KMS-11 (cell line): ENCODE measurements at regions not wholly inside any gene's neighbourhood (a gene's known extent, or its start where the extent isn't known, plus 50 kb on each side); places are given as distances from the start of the nearest gene placed in this dataset.
"Not testable (repeated sequence)": the region's sequence is repeated elsewhere in the genome, so short reads cannot be mapped to it uniquely, and the experiment has no call there.

Experiments used
- H2AFZ ChIP-seq: fragments of 200-600 bp; sonication (generic); 2 replicates; pipeline ENCODE4 v1.6.1; 2016; ENCODE audit warnings: antibody characterized with exemption, mixed run types, low read depth
- H3K27ac ChIP-seq: fragments of 200-600 bp; sonication (generic); 2 replicates; pipeline ENCODE4 v1.6.1; 2016; ENCODE audit warnings: mild to moderate bottlenecking, mixed run types
- H3K27me3 ChIP-seq: fragments of 200-600 bp; sonication (generic); 2 replicates; pipeline ENCODE4 v1.6.1; 2017; ENCODE audit warnings: mild to moderate bottlenecking, low read depth, mixed run types, moderate library complexity; ENCODE audit not compliant: insufficient read depth
- H3K36me3 ChIP-seq: fragments of 200-600 bp; sonication (generic); 2 replicates; pipeline ENCODE4 v1.6.1; 2017; ENCODE audit warnings: mild to moderate bottlenecking, mixed run types; ENCODE audit not compliant: insufficient read depth
- H3K4me1 ChIP-seq: fragments of 200-600 bp; sonication (generic); 2 replicates; pipeline ENCODE4 v1.6.1; 2016; ENCODE audit warnings: mild to moderate bottlenecking, low read depth, mixed run types; ENCODE audit not compliant: poor library complexity, severe bottlenecking
- H3K4me2 ChIP-seq: fragments of 200-600 bp; sonication (generic); 2 replicates; pipeline ENCODE4 v1.7.0; 2016; ENCODE audit warnings: mild to moderate bottlenecking, mixed run types
- H3K4me3 ChIP-seq: fragments of 200-600 bp; sonication (generic); IDR thresholded peaks from 2 replicates; pipeline ENCODE4 v1.6.1; 2017; ENCODE audit warnings: low read depth, low read length, mixed read lengths; ENCODE audit not compliant: insufficient read depth
- H3K79me2 ChIP-seq: fragments of 200-600 bp; sonication (generic); 2 replicates; pipeline ENCODE4 v1.6.1; 2016; ENCODE audit warnings: low read depth, mixed run types; ENCODE audit not compliant: insufficient read depth
- H3K9ac ChIP-seq: fragments of 200-600 bp; sonication (generic); 2 replicates; pipeline ENCODE4 v1.6.1; 2016; ENCODE audit warnings: mild to moderate bottlenecking, mixed run types
- H4K20me1 ChIP-seq: fragments of 200-600 bp; sonication (generic); 2 replicates; pipeline ENCODE4 v1.6.1; 2016; ENCODE audit warnings: mild to moderate bottlenecking, mixed run types; ENCODE audit not compliant: insufficient read depth
- CTCF ChIP-seq: fragments of 200-600 bp; sonication (generic); conservative IDR thresholded peaks from 2 replicates; pipeline ENCODE4 v1.6.1; 2017; ENCODE audit warnings: low read depth, mild to moderate bottlenecking, antibody characterized with exemption, low read length, moderate library complexity, mixed read lengths

DNA sequence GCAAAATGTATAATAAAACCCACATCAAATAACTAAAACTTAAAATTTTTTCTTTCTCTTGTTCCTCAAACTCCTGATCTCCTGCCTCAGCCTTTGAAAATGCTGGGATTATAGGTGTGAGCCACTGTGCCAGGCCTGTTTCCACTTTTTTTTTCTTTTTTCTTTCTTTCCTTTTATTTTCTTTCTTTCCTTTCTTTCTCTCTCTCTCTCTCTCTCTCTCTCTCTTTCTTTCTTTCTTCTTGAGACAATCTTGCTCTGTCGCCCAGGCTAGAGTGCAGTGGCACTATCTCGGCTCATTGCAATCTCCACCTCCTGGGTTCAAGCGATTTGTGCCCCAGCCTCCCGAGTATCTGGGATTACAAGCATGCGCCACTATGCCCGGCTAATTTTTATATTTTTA lies 164.6 kb downstream of the OR2B2 start:
- Histone ChIP-seq H3K27ac (no peak overlapping the region), H2AFZ (no peak overlapping the region), H3K36me3 (no peaks in the 10 kb centered on the region), H3K4me1 (peaks cover 8% of the 10 kb centered on the region), H3K4me2 (no peak overlapping the region), H3K9ac (no peak overlapping the region), H3K27me3 (no peaks in the 10 kb centered on the region), H4K20me1 (no peaks in the 10 kb centered on the region), H3K4me3 (no peak overlapping the region), H3K79me2 (no peaks in the 10 kb centered on the region)
- TF ChIP-seq CTCF = no peak

DNA sequence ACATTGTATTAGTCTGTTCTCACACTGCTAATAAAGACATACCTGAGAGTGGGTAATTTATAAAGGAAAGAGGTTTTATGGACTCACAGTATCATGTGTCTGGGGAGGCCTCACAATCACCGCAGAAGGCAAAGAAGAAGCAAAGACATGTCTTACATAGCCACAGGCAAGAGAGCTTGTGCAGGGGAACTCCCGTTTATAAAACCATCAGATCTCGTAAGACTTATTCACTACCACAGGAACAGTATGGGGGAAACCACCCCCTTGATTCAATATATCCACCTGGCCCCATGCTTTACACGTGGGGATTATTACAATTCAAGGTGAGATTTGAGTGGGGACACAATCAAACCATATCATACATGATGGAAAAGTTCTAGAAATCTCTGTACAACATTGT lies 165.3 kb downstream of the OR2B2 start:
- H4K20me1 ChIP-seq, H3K79me2 ChIP-seq, H3K36me3 ChIP-seq, H3K4me3 ChIP-seq, H3K4me1 ChIP-seq, H3K27ac ChIP-seq, H3K9ac ChIP-seq, H3K27me3 ChIP-seq, H3K4me2 ChIP-seq, H2AFZ ChIP-seq: not testable (repeated sequence)

DNA sequence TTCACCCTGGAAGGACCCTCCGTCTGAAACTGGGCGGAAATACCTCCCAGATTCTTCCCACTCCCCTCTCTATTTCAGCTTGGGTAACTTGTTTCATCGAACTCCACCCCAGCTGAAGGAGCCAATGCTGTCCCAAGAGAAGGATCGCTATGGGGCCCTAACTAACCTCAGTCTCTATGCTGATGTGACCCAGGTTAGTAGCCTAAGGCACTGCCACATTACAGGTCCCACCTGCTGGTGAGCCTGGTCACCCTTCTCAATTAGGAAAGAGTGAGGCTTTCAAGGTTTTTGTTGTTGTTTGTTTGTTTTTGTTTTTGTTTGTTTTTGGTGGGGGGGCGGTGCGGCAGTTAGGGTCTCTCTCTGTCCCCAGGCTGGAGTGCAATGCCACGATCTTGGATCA lies 168.4 kb downstream of the OR2B2 start:
- no peaks in the 10 kb centered on the region for H3K27me3 ChIP-seq
- no peaks in the 10 kb centered on the region for H3K36me3 ChIP-seq
- no peak overlapping the region for H2AFZ ChIP-seq
- H3K79me2 ChIP-seq = no peaks in the 10 kb centered on the region
- no peaks in the 10 kb centered on the region for H4K20me1 ChIP-seq
- no peak overlapping the region for H3K4me3 ChIP-seq
- no peak overlapping the region for H3K9ac ChIP-seq
- H3K27ac ChIP-seq = no peak overlapping the region
- no peak for TF ChIP-seq CTCF
- no peaks in the 10 kb centered on the region for H3K4me1 ChIP-seq
- H3K4me2 ChIP-seq = no peak overlapping the region

GRCh38 chr6:27742833-27743573 lies 169.2 kb downstream of the OR2B2 start:
- H2AFZ ChIP-seq = no peak overlapping the region
- H3K4me2 ChIP-seq = no peak overlapping the region
- H3K4me3 ChIP-seq = no peak overlapping the region
- TF ChIP-seq CTCF = no peak
- H3K27ac ChIP-seq = no peak overlapping the region
- no peaks in the 10 kb centered on the region for H3K4me1 ChIP-seq
- no peaks in the 10 kb centered on the region for H3K36me3 ChIP-seq
- H4K20me1 ChIP-seq = no peaks in the 10 kb centered on the region
- H3K9ac ChIP-seq = no peak overlapping the region
- H3K27me3 ChIP-seq = no peaks in the 10 kb centered on the region
- H3K79me2 ChIP-seq = no peaks in the 10 kb centered on the region

- not testable (repeated sequence) for H3K4me3 ChIP-seq
Measured at GRCh38 chr6:27739902-27740301, 172.3 kb downstream of the OR2B2 start.

More at GRCh38 chr6:27739902-27740301, 172.3 kb downstream of the OR2B2 start:
- H3K4me1 ChIP-seq, H2AFZ ChIP-seq, H3K9ac ChIP-seq, H3K4me2 ChIP-seq, H4K20me1 ChIP-seq, H3K36me3 ChIP-seq, H3K27ac ChIP-seq, H3K79me2 ChIP-seq, H3K27me3 ChIP-seq: not testable (repeated sequence)
